IPS-18a (cell line): ENCODE measurements at regions not wholly inside any gene's neighbourhood (a gene's known extent, or its start where the extent isn't known, plus 50 kb on each side); places are given as distances from the start of the nearest gene placed in this dataset.

Experiments used
- H3K27ac ChIP-seq: one replicate; pipeline ENCODE4 v1.5.1; 2013; ENCODE audit warnings: low read length
- H3K27me3 ChIP-seq: one replicate; pipeline ENCODE4 v1.6.1; 2013; ENCODE audit warnings: mild to moderate bottlenecking, low read length; ENCODE audit not compliant: control insufficient read depth, insufficient read depth
- H3K36me3 ChIP-seq: one replicate; pipeline ENCODE4 v1.6.1; 2013; ENCODE audit warnings: low read depth, low read length; ENCODE audit not compliant: control insufficient read depth
- H3K4me1 ChIP-seq: one replicate; pipeline ENCODE4 v1.6.1; 2013; ENCODE audit warnings: low read depth, low read length; ENCODE audit not compliant: control insufficient read depth
- H3K4me3 ChIP-seq: one replicate; pipeline ENCODE4 v1.5.1; 2013; ENCODE audit warnings: low read length
- H3K9ac ChIP-seq: one replicate; pipeline ENCODE4 v1.6.1; 2013; ENCODE audit warnings: mild to moderate bottlenecking, low read length, moderate library complexity
- H3K9me3 ChIP-seq: one replicate; pipeline ENCODE4 v1.6.1; 2013; ENCODE audit warnings: low read depth, low read length; ENCODE audit not compliant: control insufficient read depth

- Histone ChIP-seq H3K4me3 (no peak overlapping the region), H3K4me1 (peaks cover 17% of the 10 kb centered on the region), H3K9ac (no peak overlapping the region), H3K27me3 (no peaks in the 10 kb centered on the region), H3K36me3 (no peaks in the 10 kb centered on the region), H3K27ac (no peak overlapping the region), H3K9me3 (no peaks in the 10 kb centered on the region)
These were observed 175.7 kb upstream of the DDHD1 start for GRCh38 chr14:53328841-53329240.

- no peaks in the 10 kb centered on the region for H3K9me3 ChIP-seq
- H3K27me3 ChIP-seq, result no peaks in the 10 kb centered on the region
- no peaks in the 10 kb centered on the region for H3K36me3 ChIP-seq
- H3K27ac ChIP-seq, result no peak overlapping the region
- H3K9ac ChIP-seq, result no peak overlapping the region
- peaks cover 17% of the 10 kb centered on the region for H3K4me1 ChIP-seq
- no peak overlapping the region for H3K4me3 ChIP-seq
These were observed 174.6 kb upstream of the DDHD1 start for GRCh38 chr14:53327716-53328115.

GRCh38 chr14:53325176-53325806 is 172.2 kb upstream of the DDHD1 start:
- Histone ChIP-seq H3K36me3 (no peaks in the 10 kb centered on the region), H3K4me1 (peaks cover 17% of the 10 kb centered on the region), H3K9ac (no peak overlapping the region), H3K4me3 (no peak overlapping the region), H3K27ac (no peak overlapping the region), H3K27me3 (no peaks in the 10 kb centered on the region), H3K9me3 (no peaks in the 10 kb centered on the region)

GRCh38 chr14:53316504-53316903 is 163.4 kb upstream of the DDHD1 start:
- Histone ChIP-seq H3K36me3 (no peaks in the 10 kb centered on the region), H3K27ac (no peak overlapping the region), H3K4me1 (no peaks in the 10 kb centered on the region), H3K9me3 (peaks cover 6% of the 10 kb centered on the region), H3K4me3 (no peak overlapping the region), H3K9ac (no peak overlapping the region), H3K27me3 (no peaks in the 10 kb centered on the region)

- Histone ChIP-seq H3K27ac (no peak overlapping the region), H3K9ac (no peak overlapping the region), H3K4me3 (no peak overlapping the region), H3K4me1 (no peaks in the 10 kb centered on the region), H3K27me3 (no peaks in the 10 kb centered on the region), H3K36me3 (no peaks in the 10 kb centered on the region), H3K9me3 (no peaks in the 10 kb centered on the region)
These were observed 157.3 kb upstream of the DDHD1 start for GRCh38 chr14:53310412-53310811.

GRCh38 chr14:53306911-53307310 is 153.8 kb upstream of the DDHD1 start:
- H3K9ac ChIP-seq, result no peak overlapping the region
- no peak overlapping the region for H3K4me3 ChIP-seq

GRCh38 chr14:53306267-53306721 is 153.2 kb upstream of the DDHD1 start:
- no peak overlapping the region for H3K27ac ChIP-seq
- H3K9ac ChIP-seq, result no peak overlapping the region
- no peaks in the 10 kb centered on the region for H3K27me3 ChIP-seq
- peak overlapping the region; percentile 28 for H3K4me3 ChIP-seq
- no peaks in the 10 kb centered on the region for H3K4me1 ChIP-seq
- H3K36me3 ChIP-seq, result no peaks in the 10 kb centered on the region
- no peaks in the 10 kb centered on the region for H3K9me3 ChIP-seq

More at GRCh38 chr14:53306911-53307310, 153.8 kb upstream of the DDHD1 start:
- Histone ChIP-seq H3K4me1 (no peaks in the 10 kb centered on the region), H3K27me3 (no peaks in the 10 kb centered on the region), H3K9me3 (no peaks in the 10 kb centered on the region), H3K36me3 (no peaks in the 10 kb centered on the region), H3K27ac (no peak overlapping the region)

GRCh38 chr14:53304726-53305381 is 151.7 kb upstream of the DDHD1 start:
- Histone ChIP-seq H3K9ac (no peak overlapping the region), H3K27ac (no peak overlapping the region), H3K4me3 (no peak overlapping the region), H3K4me1 (no peaks in the 10 kb centered on the region), H3K36me3 (no peaks in the 10 kb centered on the region), H3K27me3 (no peaks in the 10 kb centered on the region), H3K9me3 (no peaks in the 10 kb centered on the region)

GRCh38 chr14:53295985-53296582 is 143.0 kb upstream of the DDHD1 start:
- Histone ChIP-seq H3K27me3 (no peaks in the 10 kb centered on the region), H3K27ac (no peak overlapping the region), H3K4me3 (no peak overlapping the region), H3K4me1 (no peaks in the 10 kb centered on the region), H3K9me3 (no peaks in the 10 kb centered on the region), H3K36me3 (no peaks in the 10 kb centered on the region), H3K9ac (no peak overlapping the region)

- Histone ChIP-seq H3K4me1 (no peaks in the 10 kb centered on the region), H3K9ac (no peak overlapping the region), H3K4me3 (no peak overlapping the region), H3K36me3 (no peaks in the 10 kb centered on the region), H3K9me3 (no peaks in the 10 kb centered on the region), H3K27ac (no peak overlapping the region), H3K27me3 (no peaks in the 10 kb centered on the region)
These were observed 142.2 kb upstream of the DDHD1 start for GRCh38 chr14:53295372-53295771.

- Histone ChIP-seq H3K27ac (no peak overlapping the region), H3K4me3 (no peak overlapping the region), H3K4me1 (no peaks in the 10 kb centered on the region), H3K27me3 (no peaks in the 10 kb centered on the region), H3K9me3 (peaks cover 6% of the 10 kb centered on the region), H3K36me3 (no peaks in the 10 kb centered on the region), H3K9ac (no peak overlapping the region)
These were observed 133.2 kb upstream of the DDHD1 start for GRCh38 chr14:53286301-53286700.

GRCh38 chr14:53285821-53286220 is 132.7 kb upstream of the DDHD1 start:
- no peak overlapping the region for H3K4me3 ChIP-seq
- H3K4me1 ChIP-seq, result no peaks in the 10 kb centered on the region
- no peaks in the 10 kb centered on the region for H3K27me3 ChIP-seq
- no peaks in the 10 kb centered on the region for H3K36me3 ChIP-seq
- H3K9me3 ChIP-seq, result peaks cover 6% of the 10 kb centered on the region
- no peak overlapping the region for H3K27ac ChIP-seq
- H3K9ac ChIP-seq, result no peak overlapping the region
